OCI-LY7 (cell line): ENCODE measurements at regions not wholly inside any gene's neighbourhood (a gene's known extent, or its start where the extent isn't known, plus 50 kb on each side); places are given as distances from the start of the nearest gene placed in this dataset.

Source experiments
- EZH2phosphoT487 ChIP-seq: fragments of 200-600 bp; sonication (generic); IDR thresholded peaks from 2 replicates; pipeline ENCODE4 v1.6.1; 2018; ENCODE audit warnings: low read depth, borderline replicate concordance, mild to moderate bottlenecking, mixed run types, antibody characterized with exemption, low read length, moderate library complexity, mixed read lengths
- TF ChIP-seq, protein P1 (sequence below): fragments of 200-600 bp; sonication (generic); conservative IDR thresholded peaks from 2 replicates; pipeline ENCODE4 v1.5.1; 2014; ENCODE audit warnings: mild to moderate bottlenecking, antibody characterized with exemption, low read length, moderate library complexity, mixed read lengths

DNA sequence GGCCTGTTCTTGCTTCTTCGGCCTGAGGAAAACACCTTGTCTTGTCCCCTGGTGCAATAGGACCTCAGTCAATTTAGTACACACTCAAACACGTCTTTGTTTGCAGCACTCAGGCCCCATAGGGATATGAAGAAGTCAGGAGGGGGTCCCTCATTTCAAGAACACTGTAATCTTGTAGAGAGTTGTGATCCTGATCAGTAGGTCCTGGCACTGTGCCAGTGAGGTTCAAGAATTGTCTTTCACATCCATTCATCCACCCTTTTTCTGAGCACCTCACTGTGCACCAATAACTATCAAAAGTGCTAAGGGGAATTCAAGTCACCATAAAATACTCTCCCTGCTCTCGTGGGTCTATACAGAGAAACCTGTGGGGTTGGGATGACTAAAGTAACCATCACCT, 131.4 kb upstream of the LHCGR start:
- TF ChIP-seq, protein P1, sequence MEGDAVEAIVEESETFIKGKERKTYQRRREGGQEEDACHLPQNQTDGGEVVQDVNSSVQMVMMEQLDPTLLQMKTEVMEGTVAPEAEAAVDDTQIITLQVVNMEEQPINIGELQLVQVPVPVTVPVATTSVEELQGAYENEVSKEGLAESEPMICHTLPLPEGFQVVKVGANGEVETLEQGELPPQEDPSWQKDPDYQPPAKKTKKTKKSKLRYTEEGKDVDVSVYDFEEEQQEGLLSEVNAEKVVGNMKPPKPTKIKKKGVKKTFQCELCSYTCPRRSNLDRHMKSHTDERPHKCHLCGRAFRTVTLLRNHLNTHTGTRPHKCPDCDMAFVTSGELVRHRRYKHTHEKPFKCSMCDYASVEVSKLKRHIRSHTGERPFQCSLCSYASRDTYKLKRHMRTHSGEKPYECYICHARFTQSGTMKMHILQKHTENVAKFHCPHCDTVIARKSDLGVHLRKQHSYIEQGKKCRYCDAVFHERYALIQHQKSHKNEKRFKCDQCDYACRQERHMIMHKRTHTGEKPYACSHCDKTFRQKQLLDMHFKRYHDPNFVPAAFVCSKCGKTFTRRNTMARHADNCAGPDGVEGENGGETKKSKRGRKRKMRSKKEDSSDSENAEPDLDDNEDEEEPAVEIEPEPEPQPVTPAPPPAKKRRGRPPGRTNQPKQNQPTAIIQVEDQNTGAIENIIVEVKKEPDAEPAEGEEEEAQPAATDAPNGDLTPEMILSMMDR: no peak
- TF ChIP-seq EZH2phosphoT487: no peak
